SK-N-SH (cell line): ENCODE measurements at regions not wholly inside any gene's neighbourhood (a gene's known extent, or its start where the extent isn't known, plus 50 kb on each side); places are given as distances from the start of the nearest gene placed in this dataset.

Experiments
- CTCF ChIA-PET: fragments of 300-600, 350-600 bp; formaldehyde crosslinking; extraction: SDS; loops from one replicate; lab custom pipeline; 2021; lab: Yijun Ruan, JAX
- POLR2A ChIA-PET: fragments of 350-600 bp; sonication (Branson Sonifier 250); formaldehyde crosslinking; extraction: SDS; loops from one replicate; lab custom pipeline; 2020; ENCODE audit warnings: antibody characterized with exemption, inconsistent platforms; lab: Yijun Ruan, JAX
- DNase-seq: peaks from one replicate; pipeline ENCODE4 v3.0.0; 2012
- H2AFZ ChIP-seq: fragments of 200-600 bp; sonication (generic); 2 replicates; pipeline ENCODE4 v1.8.1; 2016; ENCODE audit warnings: antibody characterized with exemption, mild to moderate bottlenecking, low read depth
- H3F3A ChIP-seq: fragments of 200-600 bp; sonication (generic); replicated peaks from 2 replicates; pipeline ENCODE3; 2016; ENCODE audit warnings: antibody characterized with exemption, mild to moderate bottlenecking; ENCODE audit not compliant: insufficient read depth
- H3K27ac ChIP-seq, 2 experiments: fragments of 200-500 bp in 1 of 2; fragments of 200-600 bp in 1 of 2; sonication (Bioruptor generic) in 1 of 2; sonication (generic), shearing (Covaris generic) in 1 of 2; 2 replicates each; pipeline versions ENCODE4 v1.5.1 to v1.6.1; 2014 to 2016; ENCODE audit warnings: low read depth in 2 of 2, inconsistent platforms in 1 of 2, low read length in 1 of 2, mild to moderate bottlenecking in 1 of 2, mixed read lengths in 1 of 2
- H3K27me3 ChIP-seq: fragments of 200-600 bp; sonication (generic), shearing (Covaris generic); 2 replicates; pipeline ENCODE4 v1.6.1; 2016; ENCODE audit warnings: mixed run types; ENCODE audit not compliant: insufficient read depth
- H3K36me3 ChIP-seq, 2 experiments: fragments of 200-500 bp in 1 of 2; fragments of 200-600 bp in 1 of 2; sonication (Bioruptor generic) in 1 of 2; sonication (generic) in 1 of 2; replicated peaks in 1 of 2; 2 replicates each; pipeline versions ENCODE3 to v1.5.1; 2014 to 2016; ENCODE audit warnings: low read length in 1 of 2, mild to moderate bottlenecking in 1 of 2; ENCODE audit not compliant: insufficient read depth in 2 of 2, control insufficient read depth in 1 of 2
- H3K4me1 ChIP-seq, 2 experiments: fragments of 200-500 bp in 1 of 2; fragments of 200-600 bp in 1 of 2; sonication (Bioruptor generic) in 1 of 2; sonication (generic), shearing (Covaris generic) in 1 of 2; 2 replicates each; pipeline versions ENCODE4 v1.5.1 to v1.6.1; 2014 to 2016; ENCODE audit warnings: low read depth in 1 of 2, low read length in 1 of 2, mixed run types in 1 of 2; ENCODE audit not compliant: insufficient read depth in 2 of 2, control insufficient read depth in 1 of 2
- H3K4me2 ChIP-seq: fragments of 200-600 bp; sonication (generic), shearing (Covaris generic); 2 replicates; pipeline ENCODE4 v1.6.1; 2017; ENCODE audit warnings: mixed run types
- H3K4me3 ChIP-seq, 2 experiments: fragments of 200-500 bp in 1 of 2; fragments of 200-600 bp in 1 of 2; sonication (Bioruptor generic) in 1 of 2; sonication (generic), shearing (Covaris generic) in 1 of 2; 2 replicates each; pipeline versions ENCODE4 v1.5.1 to v1.8.1; 2014 to 2016; ENCODE audit warnings: low read depth in 2 of 2, inconsistent platforms in 1 of 2, low read length in 1 of 2, mild to moderate bottlenecking in 1 of 2, mixed read lengths in 1 of 2, moderate library complexity in 1 of 2
- H3K79me2 ChIP-seq: fragments of 200-600 bp; sonication (generic); 2 replicates; pipeline ENCODE4 v1.8.1; 2017; ENCODE audit warnings: mild to moderate bottlenecking; ENCODE audit not compliant: insufficient read depth
- H3K9ac ChIP-seq: fragments of 200-600 bp; sonication (generic); 2 replicates; pipeline ENCODE4 v1.6.1; 2017; ENCODE audit warnings: mixed run types
- H3K9me2 ChIP-seq: fragments of 200-600 bp; sonication (generic); 2 replicates; pipeline ENCODE4 v1.6.1; 2017; ENCODE audit warnings: mixed run types
- H3K9me3 ChIP-seq: fragments of 200-600 bp; sonication (generic); 2 replicates; pipeline ENCODE4 v1.6.1; 2017; ENCODE audit warnings: mixed run types, mild to moderate bottlenecking, moderate library complexity
- H4K20me1 ChIP-seq: fragments of 200-600 bp; sonication (generic); 2 replicates; pipeline ENCODE4 v1.6.1; 2017; ENCODE audit warnings: mild to moderate bottlenecking, mixed run types; ENCODE audit not compliant: insufficient read depth
- CHD2 ChIP-seq: fragments of 150-350 bp; IDR thresholded peaks from 2 replicates; pipeline ENCODE4 v1.6.1; 2018; ENCODE audit warnings: low read length; ENCODE audit not compliant: partially characterized antibody
- ELF1 ChIP-seq: IDR thresholded peaks from 2 replicates; pipeline ENCODE4 v1.4.0; 2012
- EP300 ChIP-seq, 2 experiments: IDR thresholded peaks; 2 replicates each; pipeline versions ENCODE4 v1.4.0 to v1.6.1; 2012; ENCODE audit warnings: borderline replicate concordance in 1 of 2, low read depth in 1 of 2, low read length in 1 of 2
- EZH2phosphoT487 ChIP-seq: fragments of 200-600 bp; sonication (generic); IDR thresholded peaks from 2 replicates; pipeline ENCODE4 v1.6.1; 2017; ENCODE audit warnings: low read depth, mixed run types, mild to moderate bottlenecking, antibody characterized with exemption, moderate library complexity, borderline replicate concordance
- FOSL2 ChIP-seq: IDR thresholded peaks from 2 replicates; pipeline ENCODE4 v1.4.0; 2012; ENCODE audit warnings: low read depth, mild to moderate bottlenecking, moderate library complexity, borderline replicate concordance
- FOXJ3 ChIP-seq: sonication (generic); formaldehyde crosslinking; IDR thresholded peaks from 2 replicates; pipeline ENCODE4 v1.5.1; 2020; ENCODE audit warnings: mild to moderate bottlenecking, missing genetic modification reagents
- FOXM1 ChIP-seq: IDR thresholded peaks from 2 replicates; pipeline ENCODE4 v1.4.0; 2012; ENCODE audit warnings: low read depth, mild to moderate bottlenecking
- GATA2 ChIP-seq: sonication (generic); formaldehyde crosslinking; IDR thresholded peaks from 2 replicates; pipeline ENCODE4 v1.5.0; 2020; ENCODE audit warnings: mild to moderate bottlenecking, missing genetic modification reagents
- RXRA ChIP-seq: IDR thresholded peaks from 2 replicates; pipeline ENCODE4 v1.4.0; 2012; ENCODE audit warnings: low read depth, mild to moderate bottlenecking, borderline replicate concordance
- SIN3A ChIP-seq: IDR thresholded peaks from 2 replicates; pipeline ENCODE4 v1.6.1; 2012; ENCODE audit warnings: low read depth, mild to moderate bottlenecking, low read length, moderate library complexity, borderline replicate concordance
- SMC3 ChIP-seq: IDR thresholded peaks from 2 replicates; pipeline ENCODE4 v1.6.1; 2012; ENCODE audit warnings: low read depth, low read length, improper control_type of control experiment
- TCF12 ChIP-seq: IDR thresholded peaks from 2 replicates; pipeline ENCODE4 v1.4.0; 2012
- YY1 ChIP-seq: IDR thresholded peaks from 2 replicates; pipeline ENCODE4 v1.4.0; 2012; ENCODE audit warnings: low read depth, mild to moderate bottlenecking
- WGBS: methylation state at CpG from one replicate; pipeline ENCODE4 v1.1.6; 2017; ENCODE audit warnings: low lambda C conversion rate; 5-methylcytosine and 5-hydroxymethylcytosine counted together
- TF ChIP-seq, protein P1 (sequence below): IDR thresholded peaks from 2 replicates; pipeline ENCODE4 v1.4.0; 2012; ENCODE audit warnings: low read depth, borderline replicate concordance
- TF ChIP-seq, protein P2 (sequence below): IDR thresholded peaks from 2 replicates; pipeline ENCODE4 v1.4.0; 2012; ENCODE audit warnings: low read depth, borderline replicate concordance
- TF ChIP-seq, protein P3 (sequence below): IDR thresholded peaks from 2 replicates; pipeline ENCODE4 v1.6.1; 2012; ENCODE audit warnings: mild to moderate bottlenecking, low read depth, low read length, moderate library complexity
- TF ChIP-seq, protein P4 (sequence below): IDR thresholded peaks from 2 replicates; pipeline ENCODE4 v1.4.0; 2012; ENCODE audit warnings: low read depth
- TF ChIP-seq, protein P5 (sequence below): fragments of 200-600 bp; sonication (generic); IDR thresholded peaks from 2 replicates; pipeline ENCODE4 v1.6.1; 2017; ENCODE audit warnings: antibody characterized with exemption, mild to moderate bottlenecking, moderate library complexity

DNA sequence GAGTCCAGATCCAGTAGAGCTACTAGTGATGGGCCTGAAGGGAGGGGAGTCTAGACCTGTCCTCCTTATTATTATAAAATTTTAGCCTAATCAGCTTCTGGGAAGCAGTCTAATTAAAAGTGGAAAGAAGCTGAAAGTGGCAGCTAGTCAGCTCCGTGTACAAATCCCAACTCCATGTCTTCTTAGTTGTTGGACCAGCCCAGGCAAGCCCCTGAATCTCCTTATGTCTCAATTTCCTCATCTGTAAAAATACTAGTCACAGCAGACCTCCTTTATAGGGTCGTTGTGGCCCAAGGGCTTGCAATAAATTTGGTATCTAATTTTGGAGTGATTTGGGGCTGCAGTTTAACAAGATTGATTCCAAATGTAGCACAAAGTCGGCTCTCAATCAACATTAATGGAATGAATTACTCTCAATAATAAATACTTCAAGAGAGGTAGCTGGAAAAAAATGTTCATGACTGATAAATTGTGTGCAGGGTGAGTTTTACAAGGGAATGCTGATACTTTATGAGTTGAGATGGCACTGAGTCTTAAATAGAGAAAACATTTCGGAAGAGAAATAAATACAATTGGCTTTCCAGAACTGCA is 118.3 kb upstream of the NDUFV2 start (continued):
- no peak for TF ChIP-seq GATA2

DNA sequence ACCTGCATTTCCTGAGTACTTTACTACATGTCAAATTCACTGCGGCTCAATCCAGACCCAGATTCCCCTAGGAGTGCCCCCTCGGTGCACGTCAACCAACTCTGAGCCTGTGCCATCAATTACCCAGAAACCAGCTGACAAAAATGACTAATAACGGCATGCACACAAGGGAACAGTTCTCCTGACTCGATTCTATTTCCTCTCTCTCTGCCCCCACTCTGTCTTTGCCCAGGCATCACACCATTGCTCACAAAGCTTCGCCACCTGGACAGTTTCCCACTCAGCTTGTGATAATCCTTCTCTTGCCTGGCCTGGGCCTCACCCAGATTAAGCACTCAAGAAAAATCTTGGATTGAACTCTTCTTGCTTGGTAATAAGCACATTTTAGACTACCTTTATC is 115.3 kb upstream of the NDUFV2 start:
- TF ChIP-seq TCF12 (no peak; the same call in 1 of the 2 replicates), FOXM1 (no peak), YY1 (no peak), SIN3A (no peak), FOSL2 (no peak), EZH2phosphoT487 (no peak), CHD2 (no peak), FOXJ3 (no peak), ELF1 (no peak), GATA2 (no peak), SMC3 (no peak), RXRA (no peak), EP300 (IDR thresholded peaks at IDR 0.05; ENCODE audit: borderline replicate concordance in 1 of 2, low read depth in 1 of 2, low read length in 1 of 2) (no peak)
- TF ChIP-seq, protein P1, sequence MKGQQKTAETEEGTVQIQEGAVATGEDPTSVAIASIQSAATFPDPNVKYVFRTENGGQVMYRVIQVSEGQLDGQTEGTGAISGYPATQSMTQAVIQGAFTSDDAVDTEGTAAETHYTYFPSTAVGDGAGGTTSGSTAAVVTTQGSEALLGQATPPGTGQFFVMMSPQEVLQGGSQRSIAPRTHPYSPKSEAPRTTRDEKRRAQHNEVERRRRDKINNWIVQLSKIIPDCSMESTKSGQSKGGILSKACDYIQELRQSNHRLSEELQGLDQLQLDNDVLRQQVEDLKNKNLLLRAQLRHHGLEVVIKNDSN, result no peak
- TF ChIP-seq, protein P2, sequence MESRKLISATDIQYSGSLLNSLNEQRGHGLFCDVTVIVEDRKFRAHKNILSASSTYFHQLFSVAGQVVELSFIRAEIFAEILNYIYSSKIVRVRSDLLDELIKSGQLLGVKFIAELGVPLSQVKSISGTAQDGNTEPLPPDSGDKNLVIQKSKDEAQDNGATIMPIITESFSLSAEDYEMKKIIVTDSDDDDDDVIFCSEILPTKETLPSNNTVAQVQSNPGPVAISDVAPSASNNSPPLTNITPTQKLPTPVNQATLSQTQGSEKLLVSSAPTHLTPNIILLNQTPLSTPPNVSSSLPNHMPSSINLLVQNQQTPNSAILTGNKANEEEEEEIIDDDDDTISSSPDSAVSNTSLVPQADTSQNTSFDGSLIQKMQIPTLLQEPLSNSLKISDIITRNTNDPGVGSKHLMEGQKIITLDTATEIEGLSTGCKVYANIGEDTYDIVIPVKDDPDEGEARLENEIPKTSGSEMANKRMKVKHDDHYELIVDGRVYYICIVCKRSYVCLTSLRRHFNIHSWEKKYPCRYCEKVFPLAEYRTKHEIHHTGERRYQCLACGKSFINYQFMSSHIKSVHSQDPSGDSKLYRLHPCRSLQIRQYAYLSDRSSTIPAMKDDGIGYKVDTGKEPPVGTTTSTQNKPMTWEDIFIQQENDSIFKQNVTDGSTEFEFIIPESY, result no peak
- TF ChIP-seq, protein P3, sequence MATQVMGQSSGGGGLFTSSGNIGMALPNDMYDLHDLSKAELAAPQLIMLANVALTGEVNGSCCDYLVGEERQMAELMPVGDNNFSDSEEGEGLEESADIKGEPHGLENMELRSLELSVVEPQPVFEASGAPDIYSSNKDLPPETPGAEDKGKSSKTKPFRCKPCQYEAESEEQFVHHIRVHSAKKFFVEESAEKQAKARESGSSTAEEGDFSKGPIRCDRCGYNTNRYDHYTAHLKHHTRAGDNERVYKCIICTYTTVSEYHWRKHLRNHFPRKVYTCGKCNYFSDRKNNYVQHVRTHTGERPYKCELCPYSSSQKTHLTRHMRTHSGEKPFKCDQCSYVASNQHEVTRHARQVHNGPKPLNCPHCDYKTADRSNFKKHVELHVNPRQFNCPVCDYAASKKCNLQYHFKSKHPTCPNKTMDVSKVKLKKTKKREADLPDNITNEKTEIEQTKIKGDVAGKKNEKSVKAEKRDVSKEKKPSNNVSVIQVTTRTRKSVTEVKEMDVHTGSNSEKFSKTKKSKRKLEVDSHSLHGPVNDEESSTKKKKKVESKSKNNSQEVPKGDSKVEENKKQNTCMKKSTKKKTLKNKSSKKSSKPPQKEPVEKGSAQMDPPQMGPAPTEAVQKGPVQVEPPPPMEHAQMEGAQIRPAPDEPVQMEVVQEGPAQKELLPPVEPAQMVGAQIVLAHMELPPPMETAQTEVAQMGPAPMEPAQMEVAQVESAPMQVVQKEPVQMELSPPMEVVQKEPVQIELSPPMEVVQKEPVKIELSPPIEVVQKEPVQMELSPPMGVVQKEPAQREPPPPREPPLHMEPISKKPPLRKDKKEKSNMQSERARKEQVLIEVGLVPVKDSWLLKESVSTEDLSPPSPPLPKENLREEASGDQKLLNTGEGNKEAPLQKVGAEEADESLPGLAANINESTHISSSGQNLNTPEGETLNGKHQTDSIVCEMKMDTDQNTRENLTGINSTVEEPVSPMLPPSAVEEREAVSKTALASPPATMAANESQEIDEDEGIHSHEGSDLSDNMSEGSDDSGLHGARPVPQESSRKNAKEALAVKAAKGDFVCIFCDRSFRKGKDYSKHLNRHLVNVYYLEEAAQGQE, result no peak
- TF ChIP-seq, protein P4, sequence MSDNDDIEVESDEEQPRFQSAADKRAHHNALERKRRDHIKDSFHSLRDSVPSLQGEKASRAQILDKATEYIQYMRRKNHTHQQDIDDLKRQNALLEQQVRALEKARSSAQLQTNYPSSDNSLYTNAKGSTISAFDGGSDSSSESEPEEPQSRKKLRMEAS, result no peak
- TF ChIP-seq, protein P5, sequence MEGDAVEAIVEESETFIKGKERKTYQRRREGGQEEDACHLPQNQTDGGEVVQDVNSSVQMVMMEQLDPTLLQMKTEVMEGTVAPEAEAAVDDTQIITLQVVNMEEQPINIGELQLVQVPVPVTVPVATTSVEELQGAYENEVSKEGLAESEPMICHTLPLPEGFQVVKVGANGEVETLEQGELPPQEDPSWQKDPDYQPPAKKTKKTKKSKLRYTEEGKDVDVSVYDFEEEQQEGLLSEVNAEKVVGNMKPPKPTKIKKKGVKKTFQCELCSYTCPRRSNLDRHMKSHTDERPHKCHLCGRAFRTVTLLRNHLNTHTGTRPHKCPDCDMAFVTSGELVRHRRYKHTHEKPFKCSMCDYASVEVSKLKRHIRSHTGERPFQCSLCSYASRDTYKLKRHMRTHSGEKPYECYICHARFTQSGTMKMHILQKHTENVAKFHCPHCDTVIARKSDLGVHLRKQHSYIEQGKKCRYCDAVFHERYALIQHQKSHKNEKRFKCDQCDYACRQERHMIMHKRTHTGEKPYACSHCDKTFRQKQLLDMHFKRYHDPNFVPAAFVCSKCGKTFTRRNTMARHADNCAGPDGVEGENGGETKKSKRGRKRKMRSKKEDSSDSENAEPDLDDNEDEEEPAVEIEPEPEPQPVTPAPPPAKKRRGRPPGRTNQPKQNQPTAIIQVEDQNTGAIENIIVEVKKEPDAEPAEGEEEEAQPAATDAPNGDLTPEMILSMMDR, result no peak
- Histone ChIP-seq H3F3A (no peaks in the 10 kb centered on the region), H2AFZ (no peak overlapping the region; the same call in 1 of the 2 replicates), H3K27ac (no peak overlapping the region), H3K9me3 (no peaks in the 10 kb centered on the region), H3K9me2 (no peaks in the 10 kb centered on the region), H3K79me2 (no peaks in the 10 kb centered on the region), H4K20me1 (no peaks in the 10 kb centered on the region), H3K36me3 (no peaks in the 10 kb centered on the region), H3K9ac (no peak overlapping the region), H3K4me3 (no peak overlapping the region), H3K4me2 (no peak overlapping the region), H3K4me1 (peaks cover 6 to 12% of the 10 kb centered on the region in 2 experiments; a peak in 2 of 4 replicates), H3K27me3 (no peaks in the 10 kb centered on the region)
- WGBS, result 71% methylated on average over 6 of the region's 6 CpGs
- POLR2A ChIA-PET, result interaction anchor here (0.8 kb wide), 1 partner anchor 330 kb away, joined by 3 read pairs; no protein-coding TSS in a partner anchor
- DNase-seq, result no peak
- CTCF ChIA-PET, result interaction anchor here (0.7 to 12.0 kb wide), 32 partner anchors 8 to 1715 kb away, joined by 3 to 266 read pairs (median 6); partner anchors contain the start of gene MTCL1
